Central memory CD8-positive, alpha-beta T cell (primary cell): ENCODE measurements at regions not wholly inside any gene's neighbourhood (a gene's known extent, or its start where the extent isn't known, plus 50 kb on each side); places are given as distances from the start of the nearest gene placed in this dataset.

Experiments
- ATAC-seq: fragments of 150-1000 bp; cut with Tn5 transposase; replicated peaks from 2 replicates; pipeline ENCODE4 v1.10.0; 2022; ENCODE audit warnings: mild to moderate bottlenecking, moderate FRiP score, moderate number of reproducible peaks; ENCODE audit not compliant: poor library complexity, severe bottlenecking; ENCODE audit errors: extremely low read depth
- DNase-seq, 2 donors: peaks; one replicate each; pipeline ENCODE4 v3.0.0; 2021; ENCODE audit warnings: low spot score in 2 of 2
- H3K27ac Mint-ChIP-seq: one replicate; pipeline ENCODE4 v1.8.0; 2022; ENCODE audit warnings: low read depth, mild to moderate bottlenecking, moderate library complexity, mixed read lengths
- H3K27me3 Mint-ChIP-seq: one replicate; pipeline ENCODE4 v1.8.0; 2022; ENCODE audit warnings: mixed read lengths
- H3K36me3 Mint-ChIP-seq: one replicate; pipeline ENCODE4 v1.8.0; 2022; ENCODE audit warnings: mild to moderate bottlenecking, moderate library complexity, mixed read lengths; ENCODE audit not compliant: insufficient read depth
- H3K4me1 Mint-ChIP-seq: one replicate; pipeline ENCODE4 v1.8.0; 2022; ENCODE audit warnings: mixed read lengths
- H3K4me3 Mint-ChIP-seq: one replicate; pipeline ENCODE4 v1.8.0; 2022; ENCODE audit warnings: mild to moderate bottlenecking, moderate library complexity, mixed read lengths
- H3K9me3 Mint-ChIP-seq: one replicate; pipeline ENCODE4 v1.8.0; 2022; ENCODE audit warnings: mixed read lengths

DNA sequence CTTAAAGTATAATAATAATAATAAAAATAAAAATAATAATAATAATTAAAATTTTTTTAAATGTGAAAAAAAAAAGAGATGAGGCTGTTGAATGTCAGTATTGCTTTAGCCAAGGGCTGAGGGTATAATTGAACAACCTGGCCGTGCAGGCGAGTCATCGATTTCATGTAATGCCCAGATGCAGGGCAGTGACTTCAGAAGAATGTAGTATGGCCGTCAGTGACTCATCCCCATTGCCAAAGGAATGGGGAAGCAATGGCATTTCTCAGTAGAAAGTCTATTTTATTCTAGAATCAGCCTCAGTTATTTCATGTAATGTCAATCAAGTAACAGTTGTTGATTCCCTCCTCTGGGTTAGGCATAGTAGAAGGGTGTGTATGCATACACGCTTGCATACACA lies 516.4 kb downstream of the GLRX3 start:
- no peaks in the 10 kb centered on the region for H3K4me1 Mint-ChIP-seq
- ATAC-seq (no peak), DNase-seq (no peak)
- no peak overlapping the region for H3K27ac Mint-ChIP-seq
- no peaks in the 10 kb centered on the region for H3K27me3 Mint-ChIP-seq
- H3K36me3 Mint-ChIP-seq: no peaks in the 10 kb centered on the region
- peaks cover 15% of the 10 kb centered on the region for H3K9me3 Mint-ChIP-seq
- H3K4me3 Mint-ChIP-seq: no peak overlapping the region

DNA sequence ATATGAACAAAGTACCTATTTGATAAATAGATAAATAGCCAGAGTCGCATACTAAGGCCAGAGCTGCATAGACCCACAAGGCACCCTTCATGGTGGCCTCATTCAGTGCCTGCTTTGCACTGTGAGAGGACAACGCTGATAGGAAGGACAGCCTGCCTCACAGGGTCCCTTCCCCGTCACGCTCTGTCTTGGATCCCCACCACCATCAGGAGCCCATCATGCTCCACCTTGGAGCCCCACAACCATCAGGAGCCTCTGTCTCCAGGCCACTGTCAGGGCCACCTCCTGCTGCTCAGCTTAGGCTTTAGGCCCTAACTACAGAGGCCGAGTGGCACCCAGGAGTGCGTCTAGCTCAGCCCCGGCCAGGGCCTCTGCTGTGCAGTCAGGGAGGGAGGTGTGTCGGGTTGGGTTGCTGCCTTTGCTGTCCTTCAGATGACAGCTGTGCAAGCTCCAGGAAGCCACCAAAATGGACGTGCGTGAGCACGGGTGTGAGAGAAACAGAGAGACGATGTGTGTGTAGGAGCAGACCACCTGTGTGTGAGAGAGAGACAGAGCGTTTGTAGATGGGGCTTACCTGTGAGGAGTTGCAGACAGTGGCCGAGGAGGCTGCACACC lies 516.9 kb downstream of the GLRX3 start:
- peaks cover 10% of the 10 kb centered on the region for H3K9me3 Mint-ChIP-seq
- no peak for ATAC-seq
- H3K4me3 Mint-ChIP-seq: no peak overlapping the region
- no peak for DNase-seq
- no peak overlapping the region for H3K27ac Mint-ChIP-seq
- no peaks in the 10 kb centered on the region for H3K4me1 Mint-ChIP-seq
- H3K27me3 Mint-ChIP-seq: no peaks in the 10 kb centered on the region
- no peaks in the 10 kb centered on the region for H3K36me3 Mint-ChIP-seq

DNA sequence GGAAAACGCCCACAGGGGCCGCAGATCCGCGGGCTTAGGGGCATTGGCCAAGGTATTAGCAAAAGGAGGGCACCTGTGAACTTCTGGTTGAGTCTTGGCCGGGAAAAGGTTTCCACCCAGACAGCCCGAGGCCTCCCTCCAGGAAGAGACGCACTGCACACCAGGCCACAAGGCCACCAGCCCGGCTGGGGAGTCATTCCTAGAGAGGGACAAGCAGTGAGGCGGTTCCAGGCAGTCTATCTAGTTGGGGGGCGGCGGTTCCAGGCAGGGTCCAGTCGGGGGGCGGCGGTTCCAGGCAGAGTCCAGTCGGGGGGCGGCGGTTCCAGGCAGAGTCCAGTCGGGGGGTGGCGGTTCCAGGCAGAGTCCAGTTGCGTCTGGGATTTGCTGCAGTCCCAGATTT lies 518.5 kb downstream of the GLRX3 start:
- Mint-ChIP-seq H3K4me1 (no peaks in the 10 kb centered on the region), H3K4me3 (no peak overlapping the region), H3K36me3 (no peaks in the 10 kb centered on the region), H3K27ac (no peak overlapping the region), H3K27me3 (no peaks in the 10 kb centered on the region), H3K9me3 (peaks cover 6% of the 10 kb centered on the region)
- DNase-seq: no peak
- no peak for ATAC-seq

DNA sequence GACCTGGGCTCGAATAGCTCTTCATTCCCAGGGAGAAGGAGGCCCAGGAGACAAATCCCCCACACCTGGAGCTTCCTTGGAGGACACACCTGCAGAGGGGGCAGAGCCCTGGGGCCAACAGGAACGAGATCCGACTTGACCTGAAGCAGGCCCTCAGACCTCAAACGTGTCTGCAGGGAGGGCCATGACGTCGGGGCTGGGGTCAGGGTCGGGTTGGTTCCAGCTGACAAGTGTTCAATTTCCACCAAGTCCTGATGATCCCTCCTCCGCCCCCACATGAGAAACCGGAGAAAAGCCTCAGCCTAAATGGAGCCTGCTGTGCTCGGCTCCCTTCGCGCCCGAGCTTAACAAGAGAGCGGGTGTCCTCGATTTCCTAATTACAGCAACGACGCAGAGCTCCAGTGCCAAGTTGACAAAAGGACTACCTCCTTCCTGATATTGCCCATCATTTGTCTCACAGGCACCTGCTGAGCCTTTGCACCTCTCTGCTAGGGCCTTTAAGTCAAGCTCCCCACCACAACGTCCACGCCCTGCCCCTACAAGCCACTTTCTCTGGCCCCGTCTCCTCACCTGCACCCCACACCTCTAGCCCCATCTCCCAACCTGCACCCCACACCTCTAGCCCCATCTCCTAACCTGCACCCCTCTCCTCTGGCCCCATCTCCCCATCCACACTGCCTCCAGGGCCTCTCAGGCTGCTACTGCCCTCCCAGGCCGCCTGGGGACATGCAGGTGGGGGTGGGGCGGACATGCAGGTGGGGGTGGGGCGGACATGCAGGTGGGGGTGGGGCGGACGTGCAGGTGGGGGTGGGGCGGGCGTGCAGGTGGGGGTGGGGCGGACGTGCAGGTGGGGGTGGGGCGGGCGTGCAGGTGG lies 519.4 kb downstream of the GLRX3 start:
- H3K9me3 Mint-ChIP-seq: peaks cover 6% of the 10 kb centered on the region
- ATAC-seq: no peak
- DNase-seq: no peak
- no peaks in the 10 kb centered on the region for H3K4me1 Mint-ChIP-seq
- no peak overlapping the region for H3K27ac Mint-ChIP-seq
- H3K36me3 Mint-ChIP-seq: no peaks in the 10 kb centered on the region
- H3K27me3 Mint-ChIP-seq: no peaks in the 10 kb centered on the region
- no peak overlapping the region for H3K4me3 Mint-ChIP-seq

DNA sequence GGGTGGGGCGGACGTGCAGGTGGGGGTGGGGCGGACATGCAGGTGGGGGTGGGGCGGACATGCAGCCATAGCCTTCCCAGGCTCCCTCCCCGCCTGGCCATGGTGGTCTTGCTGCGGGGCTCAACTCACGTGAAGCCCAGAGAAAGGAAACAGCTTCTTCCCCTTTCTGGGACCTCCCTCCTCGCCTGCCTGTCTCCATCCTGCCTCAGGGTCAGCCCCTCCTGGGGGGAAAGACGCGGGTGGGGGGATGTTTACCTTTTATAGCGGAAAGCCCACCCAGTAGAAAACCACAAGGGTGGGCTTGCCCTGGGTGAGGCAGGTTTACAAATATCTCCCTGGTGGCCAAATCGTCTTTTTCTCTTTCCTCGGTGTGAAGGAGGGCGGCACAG lies 520.0 kb downstream of the GLRX3 start:
- H3K9me3 Mint-ChIP-seq: peaks cover 6% of the 10 kb centered on the region
- H3K4me1 Mint-ChIP-seq: no peaks in the 10 kb centered on the region
- no peak overlapping the region for H3K4me3 Mint-ChIP-seq
- no peak for DNase-seq
- no peaks in the 10 kb centered on the region for H3K36me3 Mint-ChIP-seq
- no peak overlapping the region for H3K27ac Mint-ChIP-seq
- no peaks in the 10 kb centered on the region for H3K27me3 Mint-ChIP-seq
- no peak for ATAC-seq

DNA sequence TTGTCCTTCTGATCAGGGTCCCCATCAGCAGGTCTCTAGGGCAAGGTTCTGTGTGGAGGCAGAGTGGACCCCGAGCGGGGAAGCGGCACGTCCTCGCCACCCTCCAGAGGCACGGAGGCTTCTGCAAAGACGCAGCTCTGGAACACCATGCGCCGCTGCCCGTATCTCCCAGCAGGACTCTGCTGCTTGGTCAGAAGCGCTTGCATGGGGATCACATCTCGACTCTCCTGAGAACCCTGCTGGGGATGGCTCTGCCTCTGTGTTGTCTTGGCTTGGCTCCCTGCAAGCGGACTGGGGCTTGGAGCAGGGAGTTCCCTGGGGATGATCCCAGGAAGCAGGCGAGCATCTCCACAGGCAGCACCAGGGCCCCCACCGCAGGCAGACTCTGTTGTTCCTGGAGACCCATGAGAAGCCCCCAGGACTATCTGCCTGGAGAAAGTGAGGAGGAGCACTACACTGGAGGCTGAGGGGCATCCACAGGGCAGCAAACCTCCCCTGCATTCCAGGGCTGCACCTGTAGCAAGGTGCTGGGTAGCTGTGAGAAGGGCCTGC lies 520.5 kb downstream of the GLRX3 start:
- ATAC-seq: no peak
- H3K4me3 Mint-ChIP-seq: no peak overlapping the region
- no peaks in the 10 kb centered on the region for H3K4me1 Mint-ChIP-seq

DNA sequence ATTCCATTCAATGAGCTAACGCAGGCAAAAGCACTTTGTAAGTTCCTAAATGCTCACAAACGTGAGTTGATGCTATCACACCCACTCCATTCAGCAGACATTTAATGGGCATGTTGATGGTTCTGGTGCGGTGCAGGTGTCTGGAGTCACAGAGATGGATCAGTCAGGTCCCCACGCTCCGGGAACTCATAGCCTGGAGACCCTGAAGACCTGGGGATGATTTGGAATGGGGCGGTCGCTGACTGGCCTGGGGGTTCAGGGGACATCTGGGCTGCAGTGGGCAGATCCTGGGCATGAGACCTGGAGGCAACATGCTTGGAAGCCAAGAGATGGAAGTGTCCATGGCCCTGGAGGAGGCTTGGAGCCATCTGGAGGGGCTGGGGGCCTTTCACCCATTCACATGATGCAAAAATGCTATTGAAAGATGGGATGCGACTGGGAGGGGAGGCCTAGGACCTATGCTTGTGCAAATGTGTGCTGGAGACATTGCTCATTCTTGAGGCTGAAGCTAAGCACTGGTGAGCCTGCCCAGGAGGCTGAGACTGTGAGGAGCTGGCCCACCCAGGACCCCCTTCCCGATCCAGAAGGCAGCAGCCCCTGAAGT lies 522.6 kb downstream of the GLRX3 start:
- H3K36me3 Mint-ChIP-seq: no peaks in the 10 kb centered on the region
- H3K4me1 Mint-ChIP-seq: no peaks in the 10 kb centered on the region
- no peaks in the 10 kb centered on the region for H3K27me3 Mint-ChIP-seq
- H3K27ac Mint-ChIP-seq: no peak overlapping the region
- no peak for DNase-seq
- no peak for ATAC-seq
- no peak overlapping the region for H3K4me3 Mint-ChIP-seq
- H3K9me3 Mint-ChIP-seq: no peaks in the 10 kb centered on the region

More for the DNA sequence above, 520.5 kb downstream of the GLRX3 start:
- no peaks in the 10 kb centered on the region for H3K27me3 Mint-ChIP-seq
- peaks cover 6% of the 10 kb centered on the region for H3K9me3 Mint-ChIP-seq
- no peaks in the 10 kb centered on the region for H3K36me3 Mint-ChIP-seq
- DNase-seq: no peak
- no peak overlapping the region for H3K27ac Mint-ChIP-seq

DNA sequence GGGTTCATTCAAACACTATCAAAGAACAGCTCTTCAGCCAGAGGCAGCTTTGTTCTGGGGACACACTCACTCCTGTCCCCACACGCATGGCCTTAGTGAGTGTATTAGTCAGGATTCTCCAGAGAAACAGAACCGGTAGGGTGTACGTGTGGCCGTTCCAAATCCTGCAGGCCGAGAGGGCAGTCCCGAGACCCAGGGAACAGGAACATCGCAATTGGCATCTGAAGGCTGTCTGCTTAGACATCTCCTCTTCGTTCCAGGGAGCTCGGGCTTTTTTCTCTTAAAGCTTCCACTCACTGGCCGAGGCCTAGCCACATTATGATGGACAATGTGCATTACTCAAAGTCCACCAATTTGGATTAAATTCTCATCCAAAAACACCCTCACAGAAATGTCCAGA lies 523.3 kb downstream of the GLRX3 start:
- Mint-ChIP-seq H3K4me3 (no peak overlapping the region), H3K27ac (no peak overlapping the region), H3K4me1 (no peaks in the 10 kb centered on the region), H3K9me3 (no peaks in the 10 kb centered on the region), H3K27me3 (no peaks in the 10 kb centered on the region), H3K36me3 (no peaks in the 10 kb centered on the region)
- ATAC-seq (no peak), DNase-seq (no peak)

DNA sequence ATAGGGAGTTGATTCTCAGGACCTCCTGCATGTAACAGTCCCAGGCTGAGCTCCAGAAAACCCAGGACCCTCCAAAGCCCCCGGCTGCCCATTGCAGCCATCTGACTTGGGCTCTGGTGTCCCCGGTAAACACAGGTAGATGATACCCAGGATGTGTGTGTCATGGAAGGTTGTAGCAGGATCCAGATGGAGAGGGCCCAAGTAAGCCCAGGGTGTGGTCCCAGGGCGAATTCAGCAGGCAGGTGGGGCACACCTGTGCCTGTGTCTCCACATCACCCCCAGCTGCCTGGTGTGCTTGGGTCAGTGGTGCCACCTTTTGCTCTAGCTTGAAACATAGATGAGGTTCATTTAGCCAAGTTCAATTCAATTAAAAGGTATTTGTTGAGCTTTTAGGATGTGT lies 524.1 kb downstream of the GLRX3 start:
- no peak for DNase-seq
- peak; percentile 30 for ATAC-seq
- Mint-ChIP-seq H3K36me3 (no peaks in the 10 kb centered on the region), H3K27me3 (peaks cover 1% of the 10 kb centered on the region), H3K27ac (no peak overlapping the region), H3K4me1 (no peaks in the 10 kb centered on the region), H3K4me3 (no peak overlapping the region), H3K9me3 (no peaks in the 10 kb centered on the region)

DNA sequence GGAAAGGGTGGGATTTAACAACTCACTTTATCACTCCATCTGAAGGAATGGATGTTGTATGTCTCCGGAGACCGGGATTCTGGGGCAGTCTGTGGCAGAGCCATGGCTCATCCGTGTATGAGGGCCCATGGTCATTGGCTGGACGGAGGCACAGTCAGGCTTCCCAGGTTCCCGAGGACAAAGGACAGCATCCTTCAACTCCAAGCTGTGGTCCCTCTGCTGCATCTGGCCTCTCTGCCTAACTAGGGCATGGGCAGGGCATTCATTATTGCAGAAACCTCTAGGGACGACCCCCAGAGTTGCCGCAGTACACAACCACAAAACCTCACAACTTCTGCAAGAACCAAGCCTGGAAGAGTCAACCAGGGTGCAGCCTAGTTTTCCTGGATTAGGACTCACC lies 525.2 kb downstream of the GLRX3 start:
- Mint-ChIP-seq H3K36me3 (no peaks in the 10 kb centered on the region), H3K9me3 (no peaks in the 10 kb centered on the region), H3K4me3 (no peak overlapping the region), H3K4me1 (no peaks in the 10 kb centered on the region), H3K27ac (no peak overlapping the region), H3K27me3 (peaks cover 6% of the 10 kb centered on the region)
- DNase-seq (no peak), ATAC-seq (no peak)

DNA sequence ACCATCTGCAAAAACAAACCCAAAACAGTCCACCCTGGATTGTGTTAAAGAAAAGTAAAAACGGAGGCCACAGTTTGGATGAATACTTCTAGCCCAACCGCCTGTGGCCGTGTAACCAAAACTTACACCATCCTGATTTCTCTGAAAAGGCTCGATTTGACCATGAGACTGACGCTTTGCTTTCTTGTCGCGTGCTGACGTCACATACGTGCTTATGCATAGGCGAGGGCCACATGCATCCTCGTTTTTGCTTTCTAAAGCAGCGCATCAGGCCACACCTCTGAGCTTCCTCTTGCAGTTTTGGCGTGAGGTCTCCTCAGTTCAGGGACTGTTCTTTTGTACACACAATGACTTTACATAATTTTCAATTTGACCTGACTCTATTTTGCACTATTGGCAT lies 526.6 kb downstream of the GLRX3 start:
- H3K9me3 Mint-ChIP-seq: no peaks in the 10 kb centered on the region
- H3K27ac Mint-ChIP-seq: no peak overlapping the region
- no peak overlapping the region for H3K4me3 Mint-ChIP-seq

DNA sequence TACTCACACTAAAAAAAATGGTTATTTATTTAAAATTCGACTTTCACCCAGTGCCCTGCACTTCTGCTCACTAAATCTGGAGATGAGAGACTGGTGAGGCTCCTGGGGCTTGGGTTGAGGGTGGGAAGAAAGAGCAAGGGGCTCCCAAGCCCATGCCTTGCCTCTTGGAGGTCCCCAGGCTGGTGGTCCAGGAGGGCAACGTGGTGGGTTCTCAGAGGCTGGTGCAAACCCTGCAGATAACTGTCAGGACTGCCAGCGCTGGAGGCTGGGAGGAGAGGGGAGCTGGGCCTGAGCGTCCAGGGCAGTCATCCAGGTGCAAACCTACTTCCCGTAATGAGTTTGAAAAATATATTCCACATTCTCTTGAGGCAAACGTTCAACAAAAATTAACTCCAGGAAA lies 528.3 kb downstream of the GLRX3 start:
- no peak overlapping the region for H3K27ac Mint-ChIP-seq
- H3K4me3 Mint-ChIP-seq: no peak overlapping the region
- H3K27me3 Mint-ChIP-seq: peaks cover 6% of the 10 kb centered on the region
- H3K36me3 Mint-ChIP-seq: no peaks in the 10 kb centered on the region
- ATAC-seq (no peak), DNase-seq (no peak)
- no peaks in the 10 kb centered on the region for H3K4me1 Mint-ChIP-seq
- no peaks in the 10 kb centered on the region for H3K9me3 Mint-ChIP-seq

More for the DNA sequence above, 526.6 kb downstream of the GLRX3 start:
- DNase-seq: no peak
- no peaks in the 10 kb centered on the region for H3K4me1 Mint-ChIP-seq
- peaks cover 6% of the 10 kb centered on the region for H3K27me3 Mint-ChIP-seq
- H3K36me3 Mint-ChIP-seq: no peaks in the 10 kb centered on the region
- no peak for ATAC-seq

DNA sequence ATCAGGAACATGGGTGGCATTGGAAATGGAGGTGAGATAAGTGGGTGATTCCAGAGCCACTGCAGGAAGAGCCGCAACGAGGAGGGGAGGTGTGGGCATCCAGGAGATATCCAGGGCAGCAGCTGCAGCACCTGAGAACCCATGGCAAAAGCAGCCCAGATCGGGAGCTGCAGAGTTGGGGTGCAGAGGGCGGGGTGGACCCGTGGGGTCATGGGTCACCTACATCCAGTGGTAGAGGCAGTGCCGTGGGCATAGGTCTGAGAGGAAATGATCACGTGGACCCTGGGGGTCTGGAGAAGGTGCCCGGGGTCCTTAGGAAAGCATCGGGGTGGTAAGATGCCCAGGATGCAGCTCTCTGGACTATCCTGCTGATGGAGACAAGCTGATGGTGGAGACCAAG lies 530.0 kb downstream of the GLRX3 start:
- Mint-ChIP-seq H3K4me1 (no peaks in the 10 kb centered on the region), H3K27ac (no peak overlapping the region)
- no peak for DNase-seq

More for the DNA sequence above, 530.0 kb downstream of the GLRX3 start:
- Mint-ChIP-seq H3K4me3 (no peak overlapping the region), H3K9me3 (peaks cover 4% of the 10 kb centered on the region), H3K27me3 (peaks cover 6% of the 10 kb centered on the region), H3K36me3 (no peaks in the 10 kb centered on the region)
- ATAC-seq: no peak
